ENCODE measurements at regions not wholly inside any gene's neighbourhood (a gene's known extent, or its start where the extent isn't known, plus 50 kb on each side); places are given as distances from the start of the nearest gene placed in this dataset.

GRCh38 chr5:152730176-152730575 is 325.1 kb upstream of the NMUR2 start:
- TF ChIP-seq CTCF (IDR thresholded peaks at IDR 0.05) (no peak), EZH2 (IDR thresholded peaks at IDR 0.05; ENCODE audit: borderline replicate concordance, insufficient read depth, low read depth, low read length, poor library complexity, severe bottlenecking) (no peak)
